ENCODE measurements at regions not wholly inside any gene's neighbourhood (a gene's known extent, or its start where the extent isn't known, plus 50 kb on each side); places are given as distances from the start of the nearest gene placed in this dataset.
"Not testable (repeated sequence)": the region's sequence is repeated elsewhere in the genome, so short reads cannot be mapped to it uniquely, and the experiment has no call there.

- WGBS, 2 donors = 83% methylated on average over 5 of the region's 5 CpGs
- TF ChIP-seq POLR2A (IDR thresholded peaks at IDR 0.05) = no peak
- TF ChIP-seq, protein P1, sequence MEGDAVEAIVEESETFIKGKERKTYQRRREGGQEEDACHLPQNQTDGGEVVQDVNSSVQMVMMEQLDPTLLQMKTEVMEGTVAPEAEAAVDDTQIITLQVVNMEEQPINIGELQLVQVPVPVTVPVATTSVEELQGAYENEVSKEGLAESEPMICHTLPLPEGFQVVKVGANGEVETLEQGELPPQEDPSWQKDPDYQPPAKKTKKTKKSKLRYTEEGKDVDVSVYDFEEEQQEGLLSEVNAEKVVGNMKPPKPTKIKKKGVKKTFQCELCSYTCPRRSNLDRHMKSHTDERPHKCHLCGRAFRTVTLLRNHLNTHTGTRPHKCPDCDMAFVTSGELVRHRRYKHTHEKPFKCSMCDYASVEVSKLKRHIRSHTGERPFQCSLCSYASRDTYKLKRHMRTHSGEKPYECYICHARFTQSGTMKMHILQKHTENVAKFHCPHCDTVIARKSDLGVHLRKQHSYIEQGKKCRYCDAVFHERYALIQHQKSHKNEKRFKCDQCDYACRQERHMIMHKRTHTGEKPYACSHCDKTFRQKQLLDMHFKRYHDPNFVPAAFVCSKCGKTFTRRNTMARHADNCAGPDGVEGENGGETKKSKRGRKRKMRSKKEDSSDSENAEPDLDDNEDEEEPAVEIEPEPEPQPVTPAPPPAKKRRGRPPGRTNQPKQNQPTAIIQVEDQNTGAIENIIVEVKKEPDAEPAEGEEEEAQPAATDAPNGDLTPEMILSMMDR (IDR thresholded peaks at IDR 0.05) = no peak
- Histone ChIP-seq H3K27ac (no peak overlapping the region), H3K9me3 (no peaks in the 10 kb centered on the region), H3K4me3 (no peak overlapping the region), H3K36me3 (ENCODE audit: low read depth, missing control alignments) (no peaks in the 10 kb centered on the region), H3K27me3 (no peaks in the 10 kb centered on the region), H3K4me1 (no peaks in the 10 kb centered on the region)
- DNase-seq = no peak
- intact Hi-C loops (cut with DNase I; ENCODE audit: low total_unique reads) = no loop called here
Measured at GRCh38 chr3:71944482-71945065, 159.6 kb upstream of the PROK2 start.

GRCh38 chr3:71942432-71943187 is 157.7 kb upstream of the PROK2 start:
- DNase-seq = no peak
- Histone ChIP-seq H3K27me3 (no peaks in the 10 kb centered on the region), H3K9me3 (no peaks in the 10 kb centered on the region), H3K4me3 (no peak overlapping the region), H3K36me3 (ENCODE audit: low read depth, missing control alignments) (no peaks in the 10 kb centered on the region), H3K4me1 (no peaks in the 10 kb centered on the region), H3K27ac (no peak overlapping the region)
- TF ChIP-seq POLR2A (IDR thresholded peaks at IDR 0.05) = no peak
- TF ChIP-seq, protein P1 (IDR thresholded peaks at IDR 0.05) = no peak
- intact Hi-C loops (cut with DNase I; ENCODE audit: low total_unique reads) = no loop called here
- WGBS, 2 donors = 79 to 80% methylated on average over 9 of the region's 9 CpGs

DNA sequence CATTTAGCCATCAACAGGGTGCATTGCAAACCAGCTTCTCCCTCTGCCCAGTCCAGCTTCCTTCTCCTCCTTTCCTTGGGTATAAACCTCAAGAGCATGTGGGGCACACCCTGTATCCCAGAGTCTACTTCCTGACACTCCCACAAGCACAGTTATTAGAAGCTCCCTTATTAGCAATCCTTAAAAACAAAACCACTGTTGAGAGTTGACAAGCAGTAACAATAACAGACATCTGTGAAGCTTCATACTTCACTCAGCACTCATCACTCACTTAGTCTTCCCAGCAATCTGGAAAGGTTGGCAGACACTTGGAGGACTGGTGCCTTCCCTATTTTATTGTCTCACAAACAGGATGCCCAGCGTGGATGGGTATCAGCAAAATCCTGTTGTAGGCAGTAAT is 155.5 kb upstream of the PROK2 start:
- Histone ChIP-seq H3K4me1 (no peaks in the 10 kb centered on the region), H3K27ac (no peak overlapping the region), H3K27me3 (no peaks in the 10 kb centered on the region), H3K4me3 (no peak overlapping the region), H3K36me3 (ENCODE audit: low read depth, missing control alignments) (no peaks in the 10 kb centered on the region), H3K9me3 (no peaks in the 10 kb centered on the region)
- WGBS, 2 donors = 68 to 74% methylated on average over 1 of the region's 1 CpG
- DNase-seq = no peak
- no peak for TF ChIP-seq POLR2A (IDR thresholded peaks at IDR 0.05)
- TF ChIP-seq, protein P1 (IDR thresholded peaks at IDR 0.05) = no peak
- intact Hi-C loops (cut with DNase I; ENCODE audit: low total_unique reads) = no loop called here

- H3K4me1 ChIP-seq; H3K27ac ChIP-seq; intact Hi-C loops (cut with DNase I; ENCODE audit: low total_unique reads); H3K9me3 ChIP-seq; H3K36me3 ChIP-seq (ENCODE audit: low read depth, missing control alignments); DNase-seq; H3K27me3 ChIP-seq; H3K4me3 ChIP-seq: not testable (repeated sequence)
- 86 to 87% methylated on average over 3 of the region's 3 CpGs for WGBS, 2 donors
Measured at GRCh38 chr3:71938081-71938480, 153.1 kb upstream of the PROK2 start.

- DNase-seq = no peak
- intact Hi-C loops (cut with DNase I; ENCODE audit: low total_unique reads) = no loop called here
Measured at GRCh38 chr3:71936681-71937080, 151.7 kb upstream of the PROK2 start.

More at GRCh38 chr3:71936681-71937080, 151.7 kb upstream of the PROK2 start:
- H3K9me3 ChIP-seq = no peaks in the 10 kb centered on the region
- H3K27me3 ChIP-seq = no peaks in the 10 kb centered on the region
- no peaks in the 10 kb centered on the region for H3K36me3 ChIP-seq (ENCODE audit: low read depth, missing control alignments)
- no peak overlapping the region for H3K4me3 ChIP-seq
- TF ChIP-seq, protein P1 (IDR thresholded peaks at IDR 0.05) = no peak
- TF ChIP-seq POLR2A (IDR thresholded peaks at IDR 0.05) = no peak
- H3K4me1 ChIP-seq = no peaks in the 10 kb centered on the region
- 78 to 86% methylated on average over 8 of the region's 8 CpGs for WGBS, 2 donors
- no peak overlapping the region for H3K27ac ChIP-seq

Measured in testis (tissue), 2 donors.